ENCODE measurements at regions not wholly inside any gene's neighbourhood (a gene's known extent, or its start where the extent isn't known, plus 50 kb on each side); places are given as distances from the start of the nearest gene placed in this dataset.
"Not testable (repeated sequence)": the region's sequence is repeated elsewhere in the genome, so short reads cannot be mapped to it uniquely, and the experiment has no call there.

DNA sequence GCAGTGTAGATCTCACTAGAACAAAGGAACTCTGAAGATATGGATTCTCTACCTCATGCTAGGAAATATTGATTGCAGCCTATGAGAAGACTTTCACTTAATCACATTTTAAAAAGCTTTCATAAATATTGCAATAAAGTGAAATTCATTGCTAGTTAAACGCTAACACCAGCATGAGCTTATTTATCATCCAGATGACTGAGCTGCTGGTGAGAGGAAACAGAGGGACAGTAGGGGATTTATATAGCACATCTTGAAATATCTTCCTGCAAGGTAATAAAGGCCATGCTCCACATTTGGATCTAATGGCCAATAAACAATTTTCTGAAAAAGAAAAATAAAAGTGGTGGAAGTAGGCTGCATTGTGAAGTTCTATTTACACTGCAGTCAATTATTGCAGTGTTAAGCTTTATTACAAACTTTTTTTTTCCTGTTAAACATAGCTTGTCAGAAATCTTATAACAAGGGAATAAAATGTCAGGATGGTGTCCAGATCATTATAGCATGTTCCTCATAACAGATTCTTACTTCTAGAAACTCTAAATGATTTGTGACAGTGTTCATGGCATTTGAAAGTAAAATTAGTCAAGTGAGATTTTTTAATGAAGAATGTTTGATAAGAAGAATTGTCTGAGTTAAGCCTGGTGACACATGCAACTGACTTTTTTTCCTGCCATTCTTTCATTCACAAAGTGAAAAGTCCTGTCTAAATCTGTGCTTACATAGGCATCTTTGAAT, 342.6 kb downstream of the DMAC1 start:
- DNase-seq, result no peak

DNA sequence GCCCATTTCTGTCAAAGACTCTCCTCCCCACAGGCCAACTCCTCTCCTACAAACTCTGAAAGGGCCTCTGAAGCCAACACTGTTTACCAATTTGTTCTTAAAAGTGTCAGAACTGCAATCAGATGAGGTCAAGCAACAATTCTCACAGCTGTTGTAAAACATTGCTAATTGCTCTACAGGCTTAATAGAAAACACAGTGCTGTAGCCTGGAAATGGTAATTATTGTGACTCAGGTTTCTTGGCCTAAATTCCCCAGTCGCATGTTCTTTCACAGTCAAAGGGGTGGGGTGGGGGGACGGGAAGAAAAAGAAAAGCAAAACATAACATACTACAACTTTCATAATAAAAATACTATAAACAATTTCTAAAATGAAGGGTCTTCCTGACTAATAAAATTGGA, 343.2 kb downstream of the DMAC1 start:
- DNase-seq, result no peak

DNA sequence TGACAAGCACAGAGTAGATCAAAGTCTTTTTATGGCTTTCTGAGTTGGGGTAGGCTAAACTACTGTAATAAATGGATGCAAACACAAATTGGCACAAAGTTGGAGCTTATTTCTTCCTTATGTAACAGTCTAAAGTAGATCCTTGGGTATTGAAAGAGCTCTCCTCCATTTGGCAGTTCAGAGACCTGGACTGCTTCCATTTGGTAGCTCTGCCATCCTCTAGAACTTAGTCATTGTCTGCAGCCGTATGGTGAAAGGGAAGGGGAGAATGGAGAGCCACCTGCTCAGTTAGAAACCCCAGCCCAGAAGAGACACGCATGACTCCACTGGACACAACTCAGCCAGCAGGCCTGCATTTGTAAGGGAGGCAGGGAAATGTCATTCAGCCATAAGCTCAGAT, 345.0 kb downstream of the DMAC1 start:
- DNase-seq, result no peak

DNA sequence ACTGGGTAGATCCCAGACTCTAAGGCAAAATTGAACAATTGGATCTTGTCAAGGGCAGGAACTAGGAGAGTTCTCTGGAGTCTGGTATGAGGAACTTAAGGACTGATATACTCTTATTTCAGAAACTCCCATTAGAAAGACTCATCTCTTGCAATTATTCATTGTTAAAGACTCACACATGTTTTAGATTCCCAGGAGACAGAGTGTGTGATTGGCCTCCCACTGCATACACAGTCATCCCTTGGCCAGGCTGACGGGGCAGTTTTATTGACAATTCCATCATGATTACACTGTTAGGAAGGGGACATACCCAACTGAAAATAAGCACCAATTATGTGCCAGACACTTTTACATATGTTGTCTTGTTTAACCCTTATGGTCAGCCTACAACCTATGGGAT, 347.2 kb downstream of the DMAC1 start:
- no peak for DNase-seq

DNA sequence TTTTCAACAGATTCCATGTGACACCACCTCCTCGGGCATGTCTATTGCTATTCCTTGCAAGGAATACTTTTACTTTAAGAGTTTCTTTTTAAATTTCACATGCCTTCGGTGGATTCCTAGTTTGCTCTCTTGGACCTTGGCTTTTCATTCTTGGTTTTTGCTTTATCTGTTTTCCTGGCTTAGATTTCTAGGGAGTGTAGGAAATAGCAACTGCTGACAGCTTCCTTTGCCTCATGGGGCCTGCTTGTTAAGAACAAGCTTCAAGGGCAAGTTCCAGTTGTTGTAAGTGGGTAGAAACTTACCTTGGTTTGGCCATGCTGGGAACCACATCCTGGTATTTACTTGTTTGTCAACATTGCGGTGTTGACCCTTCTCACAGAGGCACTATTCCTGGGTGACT, 348.5 kb downstream of the DMAC1 start:
- DNase-seq, result no peak

DNA sequence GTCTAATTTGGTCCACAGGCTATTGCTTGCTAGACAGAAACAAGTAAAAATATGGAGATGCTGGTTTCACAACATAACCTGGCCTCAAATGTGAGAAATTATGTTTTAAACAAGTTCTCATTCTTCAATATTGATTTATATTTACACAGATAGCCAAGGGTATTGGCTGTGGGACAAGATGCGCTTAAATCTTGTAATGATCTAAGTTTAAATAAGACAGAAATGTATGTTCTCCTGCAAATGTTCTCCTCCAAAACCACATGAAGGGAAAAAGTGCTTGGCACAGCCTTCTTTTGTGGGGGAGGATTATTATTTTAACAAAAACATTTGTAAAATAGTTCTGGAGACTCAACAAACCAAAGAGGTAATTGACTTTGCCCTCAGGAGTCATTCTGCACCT, 356.0 kb downstream of the DMAC1 start:
- DNase-seq, result no peak

DNA sequence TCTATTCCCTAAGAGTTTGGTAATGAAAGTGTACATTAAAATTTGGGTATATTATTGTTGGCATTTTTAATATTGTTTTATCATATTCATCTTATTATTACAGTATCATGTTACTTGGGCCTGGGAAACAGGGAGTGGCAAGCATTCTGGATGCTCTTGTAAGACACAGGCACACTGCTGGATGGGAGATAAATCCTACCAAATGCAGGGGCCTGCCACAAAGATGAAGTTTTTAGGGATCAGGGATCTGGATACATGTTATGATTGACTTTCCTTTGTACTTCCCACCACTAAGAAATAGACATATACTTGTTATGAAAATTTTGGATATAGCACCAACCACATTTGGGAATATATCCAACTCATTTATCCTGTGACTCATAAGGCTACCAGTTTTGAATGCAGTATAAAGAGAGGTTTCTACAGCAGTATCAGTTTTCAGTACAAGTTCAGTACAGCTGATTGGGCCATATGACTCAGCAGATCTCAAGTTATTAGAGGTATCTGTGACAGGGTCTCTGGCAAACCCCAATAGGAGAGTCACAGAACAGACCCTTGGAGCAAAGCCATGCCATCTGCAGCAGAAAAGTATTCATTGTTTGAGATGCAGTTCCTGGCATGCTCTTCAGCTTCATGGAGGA, 360.1 kb downstream of the DMAC1 start:
- no peak for DNase-seq

DNA sequence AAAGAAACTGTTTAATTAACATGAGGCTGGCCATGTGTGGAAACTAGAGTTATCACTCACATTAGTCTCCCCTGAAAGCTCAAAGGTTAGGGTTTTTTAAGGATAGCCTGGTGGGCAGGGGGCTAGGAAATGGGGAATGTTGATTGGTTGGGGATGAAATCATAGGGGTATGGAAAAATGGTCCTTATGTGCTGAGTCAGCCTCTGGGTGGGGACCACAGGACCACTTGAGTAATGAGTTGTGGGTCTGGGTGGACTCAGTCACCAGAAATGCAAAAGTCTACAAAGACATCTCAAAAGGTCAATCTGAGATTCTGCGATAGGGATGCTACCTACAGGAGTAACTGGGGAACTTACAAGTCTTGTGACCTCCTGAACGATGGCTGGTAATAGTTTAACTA, 362.8 kb downstream of the DMAC1 start:
- DNase-seq, result no peak

DNA sequence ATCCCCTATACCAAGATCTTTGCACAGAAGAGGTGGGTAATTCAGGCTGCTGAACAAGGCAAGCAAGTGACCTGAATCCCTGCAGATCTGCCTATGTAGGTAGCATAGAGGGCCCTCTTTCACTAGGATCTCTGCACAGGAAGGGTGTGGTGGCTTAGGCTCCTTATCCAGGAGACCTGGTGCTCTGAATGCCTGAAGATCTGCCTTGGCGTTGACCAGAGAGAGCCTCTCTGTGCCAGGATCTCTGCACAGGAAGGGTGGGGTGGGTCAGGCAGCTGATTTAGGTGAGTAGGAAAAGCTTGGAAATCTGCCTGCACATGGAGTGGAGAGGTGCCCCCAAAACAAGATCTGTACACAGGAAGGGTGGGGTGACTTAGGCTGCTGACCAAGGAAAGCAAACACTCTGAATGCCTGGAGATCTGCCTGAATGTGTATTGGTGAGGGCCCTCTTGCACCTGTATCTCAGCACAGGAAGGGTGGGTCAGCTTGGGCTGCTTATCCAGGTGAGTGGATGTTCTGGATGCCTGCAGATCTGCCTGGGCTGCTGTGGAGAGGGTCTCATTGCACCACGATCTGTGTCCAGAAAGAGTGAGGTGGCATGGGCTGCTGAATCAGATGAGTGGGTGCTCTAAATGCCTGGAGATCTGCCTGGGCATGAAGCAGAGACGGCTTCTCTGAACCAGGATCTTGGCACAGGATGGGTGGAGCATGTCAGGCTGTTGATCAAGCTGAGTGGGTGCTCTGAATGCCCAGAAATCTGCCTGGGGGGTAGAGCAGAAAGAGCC, 365.9 kb downstream of the DMAC1 start:
- no peak for DNase-seq

DNA sequence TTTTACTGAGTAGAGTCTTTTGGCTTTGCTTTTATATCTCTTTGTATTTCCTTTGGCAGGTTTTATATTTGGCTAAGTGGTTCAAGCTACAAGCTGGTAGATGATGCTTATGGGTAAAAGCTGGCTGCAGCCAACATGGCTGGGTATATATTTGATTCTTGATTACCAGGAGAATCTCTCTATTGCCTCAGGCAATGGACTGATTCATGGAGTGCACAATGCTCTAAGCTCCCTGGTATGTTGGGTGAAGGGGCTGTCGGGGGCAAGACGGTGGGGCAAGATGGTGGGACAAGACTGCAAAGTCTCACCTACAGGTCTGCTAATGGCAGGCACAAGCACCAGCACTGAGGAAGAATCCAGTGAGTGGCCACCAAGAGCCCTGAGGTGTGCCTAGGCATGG, 366.6 kb downstream of the DMAC1 start:
- DNase-seq, result no peak

DNA sequence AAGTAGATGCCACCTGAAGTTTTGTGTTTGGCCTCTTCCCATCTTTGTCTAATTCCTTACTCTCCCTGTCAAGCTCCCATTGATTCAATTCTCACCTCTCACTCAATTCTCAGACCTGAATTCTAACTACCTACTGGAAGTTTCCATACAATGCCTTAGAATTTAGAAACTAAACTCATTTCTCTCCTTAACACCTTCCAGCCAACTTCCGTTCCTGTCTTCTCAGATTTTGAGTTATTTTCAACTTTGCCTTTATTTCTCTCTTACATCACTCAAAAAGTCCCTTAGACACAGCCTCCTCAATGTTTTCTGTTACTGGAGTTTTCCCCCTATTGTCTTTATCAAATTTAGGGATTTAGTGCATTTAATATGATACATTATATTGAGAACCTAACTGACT, 382.2 kb downstream of the DMAC1 start:
- not testable (repeated sequence) for DNase-seq

DNA sequence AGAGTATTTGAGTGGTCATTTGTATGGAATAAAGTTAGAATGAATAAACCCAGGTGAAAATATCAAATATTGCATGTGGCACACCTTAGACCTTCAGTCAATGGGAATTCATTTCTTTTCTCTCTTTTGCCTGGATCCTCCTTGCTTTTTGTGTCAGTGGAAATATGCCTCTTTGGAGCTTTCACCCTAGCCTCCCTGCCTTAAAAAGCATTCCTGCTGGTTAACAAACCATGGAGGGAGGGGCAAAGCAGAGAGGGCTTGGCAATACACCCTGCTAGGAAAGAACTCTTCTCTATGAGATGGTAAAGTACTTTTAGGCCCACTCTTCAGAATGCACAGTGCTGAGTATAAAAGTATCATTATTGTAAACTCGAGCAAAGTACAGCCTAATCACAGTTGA, 383.7 kb downstream of the DMAC1 start:
- DNase-seq, result no peak

DNA sequence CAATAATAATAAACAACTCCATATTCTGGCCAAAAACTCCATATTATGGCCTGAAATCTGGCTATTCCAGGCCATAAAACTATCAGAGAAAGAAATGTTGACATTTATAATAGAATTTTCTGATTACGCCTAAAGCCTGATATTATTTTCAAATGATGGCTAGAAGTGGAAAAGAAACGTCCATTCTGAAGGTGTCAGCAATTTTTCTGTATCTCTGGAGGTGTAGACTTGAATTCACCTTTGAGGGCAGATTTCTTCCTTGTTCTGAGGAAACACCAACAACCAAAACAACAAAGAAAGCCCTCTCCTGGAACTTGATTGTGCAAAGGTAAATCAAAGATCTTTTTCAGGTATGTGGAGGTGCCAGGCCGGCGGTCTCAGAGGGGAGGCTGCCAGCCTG, 390.7 kb downstream of the DMAC1 start:
- no peak for DNase-seq

DNA sequence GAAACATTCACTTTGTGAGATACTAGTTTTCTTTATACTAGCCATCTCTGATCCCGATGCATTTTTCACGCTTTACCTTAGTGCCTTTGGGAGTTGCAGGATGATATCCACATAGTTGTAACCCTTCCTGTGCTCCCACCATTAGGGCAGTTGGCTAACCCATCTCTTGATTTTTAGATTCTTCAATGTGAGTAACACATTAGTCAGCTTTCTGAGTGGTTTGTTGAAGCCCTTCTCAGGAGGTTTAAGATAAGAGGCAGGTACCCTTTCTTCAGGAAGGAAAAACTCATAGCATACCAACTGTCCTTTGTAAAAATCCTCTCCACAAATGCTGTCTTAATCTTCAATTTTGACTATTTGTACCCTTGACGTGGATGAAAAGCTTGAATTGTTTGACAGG, 392.3 kb downstream of the DMAC1 start:
- no peak for DNase-seq

DNA sequence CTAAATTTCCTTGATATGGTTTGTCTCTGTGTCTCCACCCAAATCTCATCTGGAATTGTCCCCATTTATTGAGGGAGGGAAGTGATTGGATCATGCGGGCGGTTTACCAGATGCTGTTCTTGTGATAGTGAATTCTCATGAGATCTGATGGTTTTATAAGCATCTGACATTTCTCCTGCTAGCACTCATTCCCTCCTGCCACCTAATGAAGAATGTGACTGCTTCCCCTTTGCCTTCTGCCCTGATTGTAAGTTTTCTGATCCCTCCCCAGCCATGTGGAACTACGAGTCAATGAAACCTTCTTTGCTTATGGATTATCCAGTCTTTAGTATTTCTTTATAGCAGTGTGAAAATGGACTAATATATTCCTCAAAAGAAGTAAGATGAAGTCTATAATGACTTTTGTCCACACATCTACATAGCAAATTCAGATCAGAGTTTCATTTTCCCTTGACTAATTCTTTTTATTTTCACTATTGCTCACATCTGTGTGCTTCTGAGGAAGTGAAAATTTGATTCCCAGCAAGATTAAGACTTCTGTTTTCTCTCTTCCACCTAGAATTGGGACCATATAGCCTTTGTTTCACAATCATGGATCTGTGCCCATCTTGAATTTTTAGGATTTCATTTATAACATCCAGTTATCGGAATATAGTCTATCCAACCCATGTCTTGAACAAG, 393.5 kb downstream of the DMAC1 start:
- DNase-seq, result no peak

DNA sequence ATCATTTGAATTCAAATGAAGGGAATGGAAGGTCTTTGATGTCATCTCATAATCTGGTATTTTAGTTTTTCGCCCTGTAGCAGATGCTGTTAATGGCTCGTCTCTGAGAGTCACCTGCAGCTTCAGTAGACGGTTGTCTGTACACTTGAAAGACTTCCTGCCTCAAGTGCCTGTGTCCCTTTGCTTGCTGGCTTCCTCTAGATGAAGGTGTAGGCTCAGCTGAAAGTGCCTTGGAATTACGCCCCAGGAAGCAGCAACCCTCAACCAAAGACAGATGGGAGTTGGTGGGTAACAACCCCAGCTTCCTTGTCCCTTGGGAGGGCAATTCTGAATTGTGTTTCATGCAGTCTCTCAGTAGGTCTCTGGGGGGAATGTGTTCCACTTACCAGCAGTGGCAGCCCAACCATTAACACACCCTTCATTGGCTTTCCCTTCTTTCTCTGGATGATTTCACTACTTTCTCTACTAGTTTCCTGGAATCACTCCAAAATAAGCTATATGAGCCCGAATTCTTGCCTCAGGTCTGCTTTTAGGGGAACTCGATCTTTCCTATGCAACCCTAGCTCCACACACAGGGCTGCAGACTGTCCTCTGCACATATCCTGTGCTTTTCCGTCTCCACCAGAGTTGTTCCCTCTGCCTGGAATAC, 395.6 kb downstream of the DMAC1 start:
- DNase-seq, result no peak

DNA sequence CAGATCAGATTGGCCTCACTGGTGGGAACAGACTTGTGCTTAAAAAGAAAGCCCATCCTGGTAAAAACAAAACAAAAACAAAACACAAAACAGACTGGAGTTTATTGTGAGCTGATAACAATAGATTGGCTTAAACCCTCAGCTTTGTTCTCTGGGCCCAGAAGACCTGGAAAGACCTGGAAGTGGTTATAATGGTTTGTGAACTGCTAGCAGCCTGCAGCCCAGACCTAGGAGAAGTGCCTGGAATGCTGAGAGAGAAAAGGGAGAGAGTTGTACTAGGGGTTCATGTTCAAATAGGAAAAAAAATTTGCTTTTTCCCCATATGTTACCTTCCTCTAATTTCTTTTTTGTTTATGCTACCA, 396.6 kb downstream of the DMAC1 start:
- DNase-seq, result no peak

DNA sequence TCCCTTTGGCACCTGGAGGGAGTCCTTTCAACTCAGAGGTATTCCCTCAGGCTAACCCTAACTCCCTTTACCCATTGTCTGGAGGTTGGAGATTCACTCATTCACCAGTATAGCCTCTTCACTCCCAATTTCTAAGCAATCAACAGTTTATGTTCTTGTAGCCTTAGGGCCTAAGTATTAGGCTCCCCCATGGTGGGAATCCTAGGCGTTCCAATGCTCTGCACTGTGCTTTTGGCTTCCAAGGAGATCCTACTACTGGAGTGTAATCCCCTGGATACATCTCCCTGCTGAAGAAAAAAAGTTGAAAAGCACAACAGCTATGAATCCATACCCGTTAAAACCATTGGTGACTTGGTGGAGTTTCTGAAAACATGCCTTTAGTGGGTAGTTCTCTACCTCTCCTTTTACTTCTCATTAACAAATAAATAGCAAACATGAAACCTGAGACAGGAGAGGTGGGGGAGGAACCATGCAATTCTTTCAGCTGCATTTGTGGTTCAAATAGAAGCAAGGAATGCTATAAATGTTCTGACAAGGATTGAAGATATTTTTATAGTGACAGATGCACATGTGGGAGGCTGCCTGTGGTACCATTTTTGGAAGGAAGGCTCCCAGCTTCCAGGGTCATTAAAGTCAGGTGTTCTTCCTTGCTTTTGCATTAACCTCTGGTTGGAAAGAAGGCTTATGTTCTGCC, 397.1 kb downstream of the DMAC1 start:
- no peak for DNase-seq

DNA sequence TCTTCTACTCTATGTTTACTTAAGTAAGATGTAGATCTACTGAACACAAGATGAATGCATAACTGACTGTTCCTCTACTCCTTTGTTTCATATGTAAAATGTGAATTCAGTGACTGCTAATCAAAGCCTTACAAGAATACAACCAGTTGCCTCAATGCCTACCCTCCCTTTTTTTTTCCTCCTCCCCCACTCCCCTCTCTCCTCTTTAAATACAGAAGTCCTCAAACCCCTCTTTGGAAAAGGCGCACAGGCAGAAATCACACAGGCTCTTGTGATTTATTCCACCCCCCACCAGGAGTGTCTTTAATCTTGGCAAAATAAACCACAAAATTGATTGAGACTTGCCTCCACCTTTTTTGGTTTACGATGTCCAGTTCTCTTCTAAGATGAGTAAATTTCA, 398.5 kb downstream of the DMAC1 start:
- no peak for DNase-seq

DNA sequence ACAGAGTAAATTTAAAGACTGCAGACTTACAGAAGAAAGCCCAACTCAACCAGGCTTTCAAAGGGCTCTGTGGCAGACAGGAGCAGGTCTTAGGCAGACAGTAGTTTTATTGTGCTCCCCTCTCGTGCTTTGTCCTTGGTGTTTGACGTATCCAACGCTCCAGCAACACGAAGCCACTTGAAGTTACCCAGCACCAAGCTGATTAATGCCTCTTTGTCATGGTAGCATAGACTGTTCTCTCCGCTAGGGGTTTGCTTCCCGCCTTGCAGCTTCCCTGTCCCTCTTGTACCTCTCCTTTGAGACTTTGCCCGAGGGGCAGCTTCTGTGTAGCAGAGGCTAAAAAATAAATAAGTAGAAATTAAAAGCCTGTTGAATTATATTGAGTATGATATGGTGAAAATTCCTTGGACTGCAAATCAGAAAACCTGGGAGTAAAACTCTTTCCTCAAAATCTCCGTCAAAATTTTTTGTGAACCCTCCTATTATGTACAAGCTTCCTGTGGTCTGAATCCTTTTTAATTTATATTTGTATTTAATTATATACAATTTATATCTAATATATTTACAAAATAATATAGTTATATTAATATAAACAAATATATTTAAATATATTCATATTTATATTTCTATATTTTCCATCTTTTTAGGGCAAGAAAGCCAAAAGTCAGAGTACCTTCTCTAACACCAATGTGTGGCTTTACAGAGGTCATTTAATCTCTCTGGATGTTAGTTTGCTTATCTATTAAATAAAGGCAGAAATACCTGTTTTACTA, 405.4 kb downstream of the DMAC1 start:
- DNase-seq, result no peak

DNA sequence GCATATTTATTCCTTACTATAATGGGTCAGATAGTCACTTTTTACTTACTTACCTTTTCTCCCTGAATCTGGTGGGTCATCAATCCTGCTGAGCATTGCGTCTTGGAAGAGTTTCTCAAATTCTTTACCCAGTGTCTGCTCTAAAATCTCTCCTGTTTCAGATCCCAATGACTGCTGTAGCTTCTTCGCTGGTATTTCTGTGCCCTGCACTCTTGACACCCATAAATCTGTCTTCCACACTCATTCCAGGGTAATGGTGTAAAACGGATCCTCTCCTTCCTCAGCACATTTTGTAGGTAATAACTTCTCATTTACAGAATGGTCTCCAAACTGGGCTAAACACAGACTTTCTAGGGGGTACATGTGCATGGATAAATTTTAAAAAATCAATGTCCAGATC, 407.4 kb downstream of the DMAC1 start:
- DNase-seq, result no peak

DNA sequence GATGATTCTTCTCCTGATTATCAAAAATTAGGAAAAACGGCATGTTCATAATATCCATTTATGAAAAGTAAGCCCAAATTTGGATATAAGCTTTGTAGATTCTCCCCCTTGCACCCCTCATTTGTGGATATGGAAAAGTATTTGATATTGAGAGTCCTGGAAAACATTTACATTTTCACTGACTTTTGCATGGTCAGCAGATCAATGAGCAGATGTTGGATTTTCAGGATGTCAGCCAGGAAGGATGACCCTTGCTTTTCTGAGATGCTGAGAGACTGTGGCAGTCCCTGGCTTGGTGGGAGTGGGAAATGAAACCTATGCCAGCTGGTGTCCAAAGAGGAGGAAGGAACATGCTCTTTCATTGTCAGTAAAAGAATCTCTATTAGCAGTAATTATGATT, 410.8 kb downstream of the DMAC1 start:
- DNase-seq, result no peak

All from SW 1271 (cell line).